IPS DF 6.9 (cell line): ENCODE measurements at regions not wholly inside any gene's neighbourhood (a gene's known extent, or its start where the extent isn't known, plus 50 kb on each side); places are given as distances from the start of the nearest gene placed in this dataset.

ENCODE experiments used
- DNase-seq: peaks from one replicate; pipeline ENCODE4 v3.0.0-alpha.2; 2013; ENCODE audit warnings: low read depth, low spot score
- H3K27ac ChIP-seq: one replicate; pipeline ENCODE4 v1.5.1; 2013; ENCODE audit warnings: low read length, control low read depth
- H3K27me3 ChIP-seq: 2 replicates; pipeline ENCODE4 v1.6.1; 2013; ENCODE audit warnings: mild to moderate bottlenecking, low read length; ENCODE audit not compliant: control insufficient read depth, insufficient read depth
- H3K36me3 ChIP-seq: 2 replicates; pipeline ENCODE4 v1.6.1; 2013; ENCODE audit warnings: low read length; ENCODE audit not compliant: control insufficient read depth, insufficient read depth
- H3K4me1 ChIP-seq: 2 replicates; pipeline ENCODE4 v1.6.1; 2013; ENCODE audit warnings: low read length; ENCODE audit not compliant: control insufficient read depth, insufficient read depth
- H3K4me3 ChIP-seq: 2 replicates; pipeline ENCODE4 v1.5.1; 2013; ENCODE audit warnings: mild to moderate bottlenecking, low read length
- H3K9me3 ChIP-seq: 2 replicates; pipeline ENCODE4 v1.6.1; 2013; ENCODE audit warnings: low read length, inconsistent platforms; ENCODE audit not compliant: control insufficient read depth, insufficient read depth
- WGBS: extraction: QIAGEN DNeasy Blood & Tissue Kit; methylation state at CpG from one replicate; pipeline ENCODE4 v1.1.7; 2013; ENCODE audit warnings: mixed read lengths, missing lambda C conversion rate; ENCODE audit not compliant: insufficient read length, insufficient coverage; 5-methylcytosine and 5-hydroxymethylcytosine counted together

DNA sequence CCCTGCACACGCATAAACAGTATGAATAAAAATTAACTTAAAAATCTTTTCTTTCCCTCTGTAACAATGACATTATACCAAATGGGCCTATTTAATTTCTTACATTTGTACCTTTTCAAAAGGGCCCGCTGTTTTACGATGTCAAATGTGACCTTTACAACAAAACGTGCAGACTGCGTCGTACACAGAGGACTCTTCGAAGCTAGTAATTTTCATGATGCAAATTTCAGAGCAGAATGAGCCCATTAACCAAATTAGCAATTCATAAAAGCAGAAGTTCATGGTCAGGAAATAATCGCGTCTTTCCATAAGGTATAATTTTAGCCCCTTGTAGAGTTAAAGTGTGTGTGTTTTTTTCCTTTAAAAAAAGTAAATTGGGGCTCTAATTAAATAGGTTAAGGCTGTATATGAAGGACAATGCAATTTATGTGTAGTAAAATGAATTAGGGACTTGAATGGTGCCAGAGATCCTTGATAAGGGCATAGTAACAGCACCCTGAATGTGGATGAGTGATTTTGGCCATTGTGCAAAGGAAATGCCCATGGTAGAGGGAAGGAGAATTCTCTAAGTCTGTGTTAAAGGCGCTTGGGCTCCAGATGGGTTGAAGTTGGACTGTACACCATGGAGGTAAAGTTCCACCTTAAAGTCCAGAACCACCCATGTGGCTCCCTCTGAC lies 546.4 kb upstream of the EEF2KMT start:
- Histone ChIP-seq H3K27me3 (no peaks in the 10 kb centered on the region), H3K27ac (no peak overlapping the region), H3K4me1 (no peaks in the 10 kb centered on the region), H3K36me3 (no peaks in the 10 kb centered on the region), H3K4me3 (no peak overlapping the region), H3K9me3 (no peaks in the 10 kb centered on the region)
- no CpG with 5 or more reads among the region's 10 CpGs for WGBS
- DNase-seq, result no peak

DNA sequence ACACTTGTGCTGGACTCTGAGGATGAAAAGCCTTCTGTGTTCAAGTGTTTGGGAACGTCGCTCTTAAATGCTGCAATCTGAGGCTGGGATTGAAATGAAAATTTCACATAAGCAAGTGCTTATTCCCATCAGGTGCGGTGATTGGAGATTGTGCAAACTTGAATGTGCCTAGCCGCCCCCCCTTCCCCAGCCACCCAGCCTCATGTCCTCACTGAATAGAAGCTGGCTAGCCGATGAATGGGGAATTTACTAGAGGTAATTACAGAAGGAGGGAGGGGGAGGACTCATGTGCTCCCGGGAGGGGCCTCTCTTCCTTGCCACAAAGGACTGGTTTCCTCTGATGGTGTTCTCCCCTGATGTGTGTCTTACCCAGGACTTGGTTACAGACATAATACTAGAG lies 544.8 kb upstream of the EEF2KMT start:
- Histone ChIP-seq H3K27me3 (no peaks in the 10 kb centered on the region), H3K27ac (no peak overlapping the region), H3K4me1 (no peaks in the 10 kb centered on the region), H3K36me3 (no peaks in the 10 kb centered on the region), H3K9me3 (no peaks in the 10 kb centered on the region), H3K4me3 (no peak overlapping the region)
- no CpG with 5 or more reads among the region's 6 CpGs for WGBS
- no peak for DNase-seq

DNA sequence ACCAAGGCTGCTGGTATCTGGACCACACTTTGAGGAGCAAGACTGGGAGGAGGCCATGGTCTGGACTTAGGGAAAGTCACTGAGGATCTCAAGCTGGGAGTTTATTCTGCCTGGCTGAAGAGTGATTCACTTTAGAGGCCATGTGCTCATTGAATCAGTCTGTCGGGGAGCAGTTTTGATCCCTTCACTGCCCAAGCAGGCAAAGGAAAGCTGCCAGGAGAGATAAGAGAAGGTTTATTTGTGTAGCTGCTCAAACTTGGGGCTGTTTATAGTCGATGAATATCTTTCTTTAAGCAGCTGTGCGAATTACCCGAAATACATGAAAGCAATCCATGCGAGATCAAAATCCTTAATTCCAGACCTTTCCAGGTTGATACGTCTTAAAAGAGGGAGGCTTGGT lies 544.4 kb upstream of the EEF2KMT start:
- WGBS, result no CpG with 5 or more reads among the region's 6 CpGs
- Histone ChIP-seq H3K36me3 (no peaks in the 10 kb centered on the region), H3K27ac (no peak overlapping the region), H3K4me3 (no peak overlapping the region), H3K27me3 (no peaks in the 10 kb centered on the region), H3K9me3 (no peaks in the 10 kb centered on the region), H3K4me1 (no peaks in the 10 kb centered on the region)
- DNase-seq, result no peak

DNA sequence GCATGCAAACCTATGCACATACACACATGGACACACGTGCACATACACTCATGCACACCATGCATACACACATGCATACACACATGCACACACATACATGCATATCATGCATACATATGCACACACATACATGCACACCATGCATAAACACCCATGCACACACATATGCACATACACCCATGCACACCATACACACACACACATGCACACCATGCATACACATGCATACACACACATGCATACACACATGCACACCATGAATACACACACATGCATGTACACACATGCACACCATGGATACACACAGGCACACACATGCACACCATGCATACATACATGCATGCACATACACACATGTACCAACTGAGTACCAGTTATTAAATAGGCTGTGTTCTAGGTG lies 543.3 kb upstream of the EEF2KMT start:
- H3K4me1 ChIP-seq, result no peaks in the 10 kb centered on the region
- H3K9me3 ChIP-seq, result no peaks in the 10 kb centered on the region
- no peaks in the 10 kb centered on the region for H3K36me3 ChIP-seq
- WGBS, result no CpG with 5 or more reads among the region's 1 CpG
- H3K4me3 ChIP-seq, result no peak overlapping the region
- H3K27ac ChIP-seq, result no peak overlapping the region
- no peak for DNase-seq
- H3K27me3 ChIP-seq, result no peaks in the 10 kb centered on the region

DNA sequence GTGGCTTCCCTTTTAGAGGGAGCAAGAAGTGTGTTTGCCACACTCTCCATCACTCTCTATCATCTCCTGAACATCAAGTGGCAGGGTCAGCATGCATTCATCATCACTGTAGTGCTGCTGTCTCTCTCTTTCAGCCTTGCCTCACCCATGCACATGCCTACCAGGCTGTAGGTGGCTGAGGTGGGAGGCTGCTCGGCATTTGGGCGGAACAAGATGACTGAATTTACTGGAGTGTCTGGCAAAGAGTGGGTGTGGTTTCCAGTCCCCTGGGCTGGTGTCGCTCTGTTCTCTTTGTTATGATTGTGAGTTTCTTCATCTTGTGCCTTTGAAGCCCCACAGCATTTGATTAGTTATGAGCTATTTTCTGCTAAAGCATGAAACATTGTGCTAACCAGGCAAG lies 541.9 kb upstream of the EEF2KMT start:
- no peaks in the 10 kb centered on the region for H3K36me3 ChIP-seq
- H3K4me3 ChIP-seq, result no peak overlapping the region
- no peak overlapping the region for H3K27ac ChIP-seq
- no peaks in the 10 kb centered on the region for H3K9me3 ChIP-seq
- no peaks in the 10 kb centered on the region for H3K4me1 ChIP-seq
- H3K27me3 ChIP-seq, result no peaks in the 10 kb centered on the region
- WGBS, result no CpG with 5 or more reads among the region's 3 CpGs
- no peak for DNase-seq

DNA sequence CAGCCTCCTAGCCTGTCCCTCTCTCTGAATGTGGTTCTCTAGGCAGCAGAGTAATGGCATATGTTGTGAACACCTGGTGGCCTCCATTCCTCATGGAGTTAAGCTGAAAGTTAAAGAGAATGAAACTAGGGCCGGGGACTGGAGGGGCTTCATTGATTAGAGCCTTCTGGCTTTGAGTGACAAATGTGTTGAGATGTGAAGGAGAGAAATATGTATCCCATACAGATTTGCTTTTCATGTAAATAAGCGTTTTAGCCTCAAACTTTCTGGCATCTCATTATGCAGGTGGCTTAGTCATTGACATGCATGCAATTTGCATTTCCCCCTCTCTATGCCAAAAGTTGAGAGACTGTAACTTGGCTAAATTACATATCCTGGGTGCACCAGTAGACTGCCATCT lies 537.7 kb upstream of the EEF2KMT start:
- H3K9me3 ChIP-seq, result no peaks in the 10 kb centered on the region; the same call in 1 of the 2 replicates
- H3K36me3 ChIP-seq, result no peaks in the 10 kb centered on the region
- DNase-seq, result no peak
- H3K4me3 ChIP-seq, result no peak overlapping the region
- WGBS, result no CpG with 5 or more reads among the region's 2 CpGs
- H3K27me3 ChIP-seq, result no peaks in the 10 kb centered on the region
- no peak overlapping the region for H3K27ac ChIP-seq
- no peaks in the 10 kb centered on the region for H3K4me1 ChIP-seq

DNA sequence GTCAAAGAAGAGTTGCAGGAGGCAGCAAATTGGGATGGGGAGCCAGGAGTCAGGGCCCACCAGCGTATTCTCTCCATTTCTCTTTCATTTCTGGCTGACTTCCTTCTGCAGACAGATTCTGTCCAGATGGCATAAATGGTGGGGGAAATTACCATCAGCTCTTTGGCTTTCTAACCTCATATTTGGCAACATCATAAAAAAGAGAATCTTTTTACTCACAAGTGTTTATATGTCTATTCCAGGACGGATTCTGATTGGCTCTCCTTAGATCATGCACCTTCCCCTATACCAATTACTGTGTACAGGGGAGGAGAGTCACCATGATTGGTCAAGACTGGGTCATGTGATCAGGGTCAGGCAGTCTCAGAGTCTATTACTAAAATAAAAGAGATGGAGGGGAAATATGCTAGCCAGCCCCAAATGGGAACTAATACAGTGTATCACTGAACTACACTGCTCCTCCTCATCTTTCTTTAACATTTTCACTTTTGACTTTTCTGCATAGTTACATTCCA lies 537.1 kb upstream of the EEF2KMT start:
- Histone ChIP-seq H3K36me3 (no peaks in the 10 kb centered on the region), H3K4me3 (no peak overlapping the region), H3K27me3 (no peaks in the 10 kb centered on the region), H3K9me3 (no peaks in the 10 kb centered on the region; the same call in 1 of the 2 replicates), H3K4me1 (no peaks in the 10 kb centered on the region), H3K27ac (no peak overlapping the region)
- no CpG with 5 or more reads among the region's 2 CpGs for WGBS
- no peak for DNase-seq

DNA sequence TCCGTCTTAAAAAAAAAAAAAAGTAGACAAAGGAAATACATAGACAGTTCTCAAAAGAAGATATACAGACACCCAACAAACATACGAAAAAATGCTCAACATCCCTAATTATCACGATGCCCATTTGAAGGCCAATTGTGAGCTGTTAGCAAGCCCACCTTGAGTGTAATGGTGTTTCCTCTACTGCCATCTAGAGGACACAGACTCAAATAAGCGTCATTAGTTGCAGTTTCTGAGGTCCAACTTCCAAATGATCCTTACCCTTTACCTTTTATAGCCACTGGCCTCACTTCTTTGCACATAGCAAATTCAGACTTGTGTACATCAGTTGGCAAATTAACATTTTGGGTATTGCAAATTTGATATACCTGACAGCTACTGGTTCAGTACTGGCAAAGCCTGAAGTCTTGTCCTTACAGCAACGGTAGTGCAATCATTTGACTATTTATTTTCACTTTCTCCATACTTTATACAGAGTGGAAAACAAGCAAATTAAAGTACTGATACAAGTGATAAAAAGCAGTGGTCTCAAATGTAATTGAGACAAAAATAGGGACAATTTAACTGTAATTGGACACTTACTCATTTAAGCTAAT lies 536.3 kb upstream of the EEF2KMT start:
- no peak overlapping the region for H3K4me3 ChIP-seq
- peak; percentile 27 for DNase-seq
- WGBS, result no CpG with 5 or more reads among the region's 5 CpGs

DNA sequence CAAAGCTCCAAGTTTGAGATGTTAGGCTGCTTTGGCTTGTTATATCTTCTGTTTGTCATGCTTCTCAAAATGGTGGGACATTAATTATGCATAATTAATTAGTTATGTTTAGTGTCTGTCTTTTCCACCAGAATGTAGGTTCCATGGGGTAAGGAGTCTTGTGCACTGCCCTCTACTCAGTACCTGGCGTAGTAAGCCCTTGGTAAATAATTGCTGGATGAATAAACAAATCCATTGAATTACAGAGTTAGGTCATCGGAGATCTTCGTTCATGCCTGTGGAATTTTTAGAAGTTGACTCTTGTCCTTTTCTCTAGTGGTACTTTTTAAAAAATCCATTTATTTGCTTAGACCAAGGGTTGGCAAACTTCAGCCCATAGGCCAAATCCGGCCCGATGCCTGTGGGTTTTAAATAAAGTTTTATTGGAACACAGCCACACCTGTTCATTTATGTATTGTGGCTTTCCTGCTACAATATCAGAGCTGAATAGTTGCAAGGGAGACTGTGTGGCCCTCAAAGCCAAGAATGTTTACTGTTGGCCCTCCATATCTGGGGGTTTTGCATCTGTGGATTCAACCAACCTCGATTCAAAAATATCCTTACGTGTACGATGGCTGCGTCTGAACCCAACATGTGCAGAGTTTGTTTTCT lies 524.8 kb upstream of the EEF2KMT start:
- no CpG with 5 or more reads among the region's 9 CpGs for WGBS
- Histone ChIP-seq H3K9me3 (no peaks in the 10 kb centered on the region), H3K27ac (no peak overlapping the region), H3K27me3 (no peaks in the 10 kb centered on the region), H3K4me3 (no peak overlapping the region), H3K36me3 (no peaks in the 10 kb centered on the region), H3K4me1 (no peaks in the 10 kb centered on the region)
- DNase-seq, result no peak

More for the DNA sequence above, 536.3 kb upstream of the EEF2KMT start:
- Histone ChIP-seq H3K36me3 (no peaks in the 10 kb centered on the region), H3K27me3 (no peaks in the 10 kb centered on the region), H3K4me1 (no peaks in the 10 kb centered on the region), H3K27ac (no peak overlapping the region), H3K9me3 (no peaks in the 10 kb centered on the region; the same call in 1 of the 2 replicates)

DNA sequence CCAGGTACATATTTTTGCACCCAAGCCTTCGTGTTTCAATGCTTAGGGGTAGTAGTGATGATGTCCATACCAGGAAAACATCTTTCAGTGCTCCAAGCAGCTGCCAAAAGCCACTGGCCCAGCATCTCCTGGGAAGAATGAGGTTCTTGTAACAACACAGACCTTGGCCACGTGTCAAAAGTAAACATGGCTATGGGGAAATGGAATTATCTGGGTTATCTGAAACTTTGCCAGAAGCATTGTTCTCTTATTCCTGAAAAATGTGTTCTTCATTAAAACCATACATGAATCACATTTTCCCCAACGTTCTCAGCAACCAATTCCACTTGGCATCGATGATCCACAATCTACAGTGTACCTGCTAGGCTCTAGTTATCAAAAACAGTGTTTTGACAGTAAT lies 524.2 kb upstream of the EEF2KMT start:
- no peak overlapping the region for H3K27ac ChIP-seq
- no peak overlapping the region for H3K4me3 ChIP-seq
- H3K4me1 ChIP-seq, result no peaks in the 10 kb centered on the region
- H3K36me3 ChIP-seq, result no peaks in the 10 kb centered on the region
- WGBS, result no CpG with 5 or more reads among the region's 4 CpGs
- H3K9me3 ChIP-seq, result no peaks in the 10 kb centered on the region
- DNase-seq, result no peak
- no peaks in the 10 kb centered on the region for H3K27me3 ChIP-seq
